HUDEP-2 (cell line): ENCODE measurements at regions not wholly inside any gene's neighbourhood (a gene's known extent, or its start where the extent isn't known, plus 50 kb on each side); places are given as distances from the start of the nearest gene placed in this dataset.

Experiments
- DNase-seq, 76 experiments: peaks; one replicate each; lab custom pipeline; 2025; ENCODE audit not compliant: unreplicated experiment in 76 of 76; lab: John Stamatoyannopoulos, UW

- no peak for DNase-seq
These were observed 541.4 kb downstream of the DNAJB9 start for GRCh38 chr7:109111086-109111485.

DNA sequence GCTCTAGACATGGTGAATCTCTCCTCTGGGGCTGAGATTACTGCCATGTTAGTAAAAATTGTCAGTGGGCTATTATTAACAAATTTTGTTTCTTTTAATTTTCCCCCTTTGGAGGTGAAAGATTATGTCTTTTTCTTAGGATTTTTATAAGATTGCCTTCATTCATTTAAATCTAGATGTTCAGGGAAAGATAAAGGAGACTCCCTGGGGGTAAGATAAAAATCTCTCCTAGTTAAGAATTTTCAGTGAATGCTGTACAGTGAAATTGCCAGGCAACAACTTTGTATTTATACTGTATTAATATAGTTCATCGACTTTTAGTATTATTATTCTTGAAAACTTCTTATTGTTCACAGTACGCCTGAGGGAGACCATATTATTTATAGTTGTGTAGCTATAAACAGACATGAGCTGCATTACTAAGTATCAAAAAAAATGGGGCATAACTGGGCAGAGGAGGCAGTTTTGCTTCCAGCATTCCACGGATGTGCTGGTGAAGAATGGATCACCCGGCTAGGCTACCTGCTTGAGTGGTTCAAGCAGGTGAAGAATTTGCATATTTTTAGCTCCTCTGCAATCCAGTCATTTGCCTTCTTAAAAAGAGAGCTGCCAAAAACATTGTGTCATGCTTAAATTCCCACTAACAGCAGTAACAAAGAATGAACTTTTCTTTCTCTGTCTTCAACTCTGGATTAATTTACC, 552.1 kb downstream of the DNAJB9 start:
- DNase-seq, result no peak

- DNase-seq, result no peak
These were observed 555.3 kb downstream of the DNAJB9 start for GRCh38 chr7:109125001-109125400.

- DNase-seq, result no peak
These were observed 556.9 kb downstream of the DNAJB9 start for GRCh38 chr7:109126404-109127050.

- no peak for DNase-seq
These were observed 557.5 kb downstream of the DNAJB9 start for GRCh38 chr7:109127145-109127544.

DNA sequence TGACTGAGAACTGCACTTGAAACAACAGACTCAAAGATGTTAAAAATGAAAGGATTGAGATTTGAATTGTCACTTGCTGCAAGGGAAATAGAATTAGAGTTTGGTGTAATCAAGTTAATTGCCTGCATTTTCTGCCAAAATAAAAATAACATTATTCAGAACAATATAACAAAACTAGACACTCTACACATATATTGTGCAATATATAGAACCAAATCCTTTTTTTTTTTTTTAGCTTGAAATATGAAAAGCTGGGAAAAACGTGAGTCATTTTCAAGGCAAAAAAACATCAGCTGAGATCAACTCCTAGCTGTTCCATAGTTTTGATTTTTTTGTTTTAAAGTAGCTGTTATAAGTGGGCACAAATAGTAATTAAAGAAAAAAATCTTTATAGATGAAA, 561.5 kb downstream of the DNAJB9 start:
- DNase-seq, result no peak

DNA sequence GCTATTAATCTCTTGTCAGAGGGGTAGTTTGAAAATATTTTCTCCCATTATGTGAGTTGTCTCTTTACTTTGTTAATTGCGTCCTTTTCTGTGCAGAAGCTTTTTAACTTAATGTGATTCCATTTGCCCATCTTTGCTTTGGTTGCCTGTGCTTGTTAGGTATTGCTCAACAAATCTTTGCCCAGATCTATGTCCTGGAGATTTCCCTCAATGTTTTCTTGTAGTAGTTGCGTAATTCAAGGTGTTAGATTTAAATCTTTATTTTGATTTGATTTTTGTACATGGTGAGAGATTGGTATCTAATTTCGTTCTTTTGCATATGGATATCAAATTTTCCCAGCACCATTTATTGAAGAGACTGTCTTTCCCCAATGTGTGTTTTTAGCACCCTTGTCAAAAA, 567.2 kb downstream of the DNAJB9 start:
- DNase-seq, result no peak

DNA sequence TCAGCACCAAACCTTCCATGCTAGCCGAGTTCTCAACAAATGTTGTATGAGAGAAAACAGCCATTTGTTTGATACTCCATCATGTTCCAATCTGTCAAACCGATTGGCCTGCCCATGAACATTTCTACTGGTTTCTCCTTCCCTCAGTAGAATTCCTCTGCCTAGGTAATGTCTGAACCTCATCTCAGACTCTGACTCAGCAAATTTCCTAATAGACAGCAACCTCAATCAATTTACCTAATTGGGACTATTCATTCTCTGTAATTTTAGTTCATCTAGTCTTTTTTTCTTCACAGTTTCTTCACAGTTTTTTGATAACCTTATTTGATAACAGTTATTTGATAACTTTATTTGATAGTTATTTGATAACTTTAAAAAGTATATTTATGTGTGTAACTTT, 585.1 kb downstream of the DNAJB9 start:
- DNase-seq, result no peak

DNA sequence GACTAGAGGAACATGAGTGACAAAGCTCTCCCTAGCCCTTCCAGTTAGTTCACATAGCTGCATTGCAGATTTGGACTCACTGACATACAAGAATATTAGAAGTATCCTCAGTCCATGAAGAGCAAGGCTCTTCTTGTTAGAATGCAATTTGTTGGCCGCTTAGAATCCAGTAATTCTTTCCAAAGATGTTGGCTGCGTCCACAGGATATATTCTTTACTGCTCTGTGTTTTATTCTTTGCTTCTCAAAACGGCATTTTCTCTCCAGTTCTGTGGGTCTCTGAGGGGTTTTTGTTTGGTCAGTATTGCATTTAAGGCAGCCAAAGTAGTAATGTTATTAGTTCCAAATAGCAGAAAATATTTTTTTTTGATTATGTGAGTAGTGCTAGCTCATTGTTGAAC, 588.6 kb downstream of the DNAJB9 start:
- no peak for DNase-seq

DNA sequence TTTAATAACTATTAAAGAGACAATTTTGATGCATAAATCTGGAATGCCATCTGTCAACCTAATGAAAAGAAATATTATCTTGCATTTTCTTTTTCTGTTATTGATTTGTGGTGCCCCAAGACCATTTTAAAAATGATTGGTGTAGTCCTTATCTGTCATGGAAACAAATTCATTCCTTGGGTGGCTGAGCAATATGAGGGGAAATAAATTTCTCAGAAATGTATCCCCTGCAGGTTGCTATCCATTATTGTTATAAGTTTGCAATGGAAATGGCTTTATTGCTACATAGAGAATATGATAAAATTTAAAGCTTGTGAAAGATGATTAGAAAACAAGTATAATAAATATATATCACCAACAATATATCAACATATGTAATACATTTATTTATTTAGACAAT, 607.0 kb downstream of the DNAJB9 start:
- no peak for DNase-seq

- DNase-seq, result no peak
These were observed 608.7 kb downstream of the DNAJB9 start for GRCh38 chr7:109178342-109178741.

DNA sequence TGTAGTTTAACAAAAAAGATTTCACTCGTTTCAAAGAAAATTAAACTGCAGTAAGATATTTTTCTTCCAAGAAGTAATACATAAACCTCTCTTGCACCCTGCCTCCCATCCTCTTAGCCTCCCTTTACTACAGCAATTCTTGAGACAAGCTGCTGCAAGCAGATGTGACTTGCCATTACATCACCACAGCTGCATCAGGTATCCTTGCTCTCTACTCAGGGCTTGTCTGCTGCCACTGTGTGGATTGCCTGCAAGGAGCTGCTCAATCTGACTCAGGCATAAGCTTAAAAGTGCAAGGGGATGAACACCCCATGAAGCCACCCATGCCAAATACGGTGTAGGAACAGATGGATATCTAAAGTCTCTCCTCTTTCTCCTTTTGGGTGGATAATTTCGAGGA, 609.9 kb downstream of the DNAJB9 start:
- DNase-seq, result no peak

- no peak for DNase-seq
These were observed 621.2 kb downstream of the DNAJB9 start for GRCh38 chr7:109190766-109191398.

GRCh38 chr7:109206196-109206595, 636.5 kb downstream of the DNAJB9 start:
- DNase-seq, result no peak

GRCh38 chr7:109213081-109213480, 643.4 kb downstream of the DNAJB9 start:
- no peak for DNase-seq

- DNase-seq, result no peak
These were observed 645.7 kb downstream of the DNAJB9 start for GRCh38 chr7:109215341-109215740.

DNA sequence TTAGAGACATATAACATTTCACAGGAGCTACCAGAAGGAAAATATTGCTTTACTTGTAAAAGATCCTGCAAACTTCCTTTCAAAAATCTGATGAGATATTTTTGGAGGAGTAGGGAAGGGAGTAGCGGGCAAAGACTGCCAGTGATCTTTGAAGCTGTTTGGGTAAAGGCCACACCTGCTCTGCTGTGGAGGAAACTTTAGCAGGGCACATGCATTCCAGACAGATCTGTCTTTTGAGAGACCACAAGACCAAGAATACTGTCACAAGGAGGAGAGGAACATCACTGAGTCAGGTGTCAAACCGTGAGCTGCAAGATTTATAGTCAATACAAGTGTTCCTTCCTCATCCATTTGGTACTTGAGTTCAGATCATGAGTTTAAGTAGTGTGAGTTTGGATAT, 654.4 kb downstream of the DNAJB9 start:
- no peak for DNase-seq

DNA sequence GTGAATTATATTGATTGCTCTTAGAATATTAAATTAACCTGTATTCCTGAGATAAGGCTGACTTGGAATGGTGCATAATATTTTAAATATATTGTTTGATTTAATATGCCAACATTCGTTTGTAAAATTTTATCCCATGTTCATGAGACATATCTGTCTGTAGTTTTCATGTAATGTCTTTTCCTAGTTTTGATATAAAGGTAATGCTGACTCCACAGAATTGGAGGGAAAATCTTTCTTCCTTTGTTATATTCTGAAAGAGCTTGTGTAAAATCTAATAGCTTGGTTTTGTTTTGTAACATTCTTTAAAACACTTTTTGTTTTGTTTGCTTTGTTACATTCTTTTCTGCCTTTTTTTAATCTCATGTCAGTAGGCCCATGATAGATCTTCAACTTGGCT, 657.0 kb downstream of the DNAJB9 start:
- DNase-seq, result no peak

DNA sequence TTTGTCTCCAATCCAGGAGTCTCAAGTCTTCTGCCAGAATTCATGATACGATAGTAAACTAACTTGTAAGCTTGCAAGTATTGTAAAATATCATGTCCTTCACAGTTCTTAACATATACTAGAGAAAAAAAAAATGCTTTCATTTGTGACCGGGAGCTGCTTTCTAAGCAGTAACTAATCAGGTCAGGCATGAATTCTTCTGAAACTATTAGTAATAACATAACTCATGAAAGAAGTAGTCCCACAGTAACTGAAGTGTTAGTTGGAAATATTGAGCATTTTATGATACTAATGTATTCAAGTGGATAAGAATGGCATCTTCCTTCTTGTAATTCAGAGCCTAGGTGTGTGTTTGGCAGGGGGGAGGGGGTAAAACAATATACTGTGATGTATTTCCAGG, 665.6 kb downstream of the DNAJB9 start:
- DNase-seq, result no peak

DNA sequence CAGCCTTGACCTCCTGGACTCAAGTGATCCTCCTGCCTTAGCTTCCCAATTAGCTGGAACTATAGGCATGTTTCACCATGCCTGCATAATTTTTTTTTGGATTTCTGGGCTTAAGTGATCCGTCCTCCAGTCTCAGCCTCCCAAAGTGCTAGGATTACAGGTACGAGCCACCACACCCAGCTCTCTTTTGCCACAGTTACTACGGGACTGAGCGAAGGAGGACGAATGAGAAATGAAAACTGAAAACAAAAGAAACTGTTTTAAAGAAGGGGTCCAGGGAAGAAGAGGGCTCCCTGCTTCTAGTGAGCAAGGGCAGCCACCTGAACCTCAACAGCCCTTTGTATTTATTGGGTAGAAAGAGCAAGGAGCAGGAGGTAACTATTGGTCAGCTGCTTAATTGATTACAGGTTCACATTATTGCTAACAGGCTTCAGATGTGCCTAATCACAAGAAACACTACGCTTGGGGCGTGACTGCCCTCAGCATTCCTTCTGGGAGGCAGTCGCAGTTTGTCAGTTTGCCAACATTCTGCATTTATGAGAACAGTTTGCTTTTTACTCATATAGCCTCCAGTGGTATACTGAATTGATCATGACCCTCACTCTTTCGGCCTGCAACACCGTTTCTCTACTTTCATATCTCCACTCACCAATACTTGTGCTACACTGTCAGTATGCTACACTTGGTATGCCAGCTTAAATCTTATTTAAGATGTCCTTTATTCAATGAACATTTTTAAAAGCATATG, 676.8 kb downstream of the DNAJB9 start:
- no peak for DNase-seq

GRCh38 chr7:109256762-109257560, 687.3 kb downstream of the DNAJB9 start:
- no peak for DNase-seq
